NCI-H1436 treated with DMSO at 0.1 percent for 48 hours (cell line): ENCODE measurements at regions not wholly inside any gene's neighbourhood (a gene's known extent, or its start where the extent isn't known, plus 50 kb on each side); places are given as distances from the start of the nearest gene placed in this dataset.

Experiments used
- DNase-seq: peaks from one replicate; lab custom pipeline; 2025; lab: John Stamatoyannopoulos, UW

DNA sequence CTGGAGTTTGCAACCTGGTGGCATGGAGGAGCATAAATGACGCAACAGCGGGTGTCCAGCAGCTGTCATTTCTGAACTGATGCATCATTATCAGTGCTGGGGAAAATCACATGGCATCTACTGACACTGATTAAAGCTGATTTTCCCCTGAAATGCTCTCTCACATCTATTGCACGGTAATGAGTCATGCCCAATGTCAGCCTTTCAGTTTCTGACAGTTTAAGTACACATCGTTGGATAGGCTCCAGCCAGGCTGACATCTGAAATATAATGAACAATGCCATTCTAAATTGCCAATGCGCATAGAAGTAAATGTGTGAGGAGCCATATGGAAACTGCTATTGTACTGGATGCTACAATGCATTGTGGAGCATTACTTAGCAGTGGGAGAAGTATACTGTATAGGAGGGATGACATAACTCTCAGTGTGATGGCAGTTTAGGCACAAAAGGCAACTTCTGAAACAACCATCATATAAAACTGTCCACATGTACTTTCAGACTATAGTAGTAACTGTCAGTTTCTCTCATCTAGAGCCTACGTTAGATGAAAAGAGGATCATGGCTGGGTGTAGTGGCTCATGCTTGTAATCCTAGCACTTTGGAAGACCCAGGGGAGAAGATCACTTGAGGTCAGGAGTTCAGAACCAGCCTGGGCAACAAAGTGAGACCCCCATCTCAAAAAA is 389.3 kb upstream of the DMAC1 start:
- no peak for DNase-seq

DNA sequence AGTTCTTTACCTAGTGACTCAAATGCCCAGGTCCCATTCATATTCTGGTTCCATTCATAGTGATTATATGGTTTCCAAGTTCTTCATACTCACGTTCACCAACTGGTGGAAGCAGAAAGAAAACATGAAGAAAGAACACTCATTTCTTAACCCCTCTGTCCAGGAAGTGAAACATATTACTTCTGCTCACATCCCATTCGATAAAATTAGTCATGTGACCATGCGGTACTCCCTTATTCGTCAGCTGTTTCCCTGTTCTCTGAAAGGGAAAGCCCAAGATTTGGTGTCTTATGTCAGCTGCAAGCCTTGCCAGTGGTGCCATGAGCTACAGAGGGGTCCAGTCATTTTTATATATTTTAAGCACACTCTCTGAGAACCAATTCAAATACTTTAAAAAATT is 387.0 kb upstream of the DMAC1 start:
- DNase-seq: no peak

DNA sequence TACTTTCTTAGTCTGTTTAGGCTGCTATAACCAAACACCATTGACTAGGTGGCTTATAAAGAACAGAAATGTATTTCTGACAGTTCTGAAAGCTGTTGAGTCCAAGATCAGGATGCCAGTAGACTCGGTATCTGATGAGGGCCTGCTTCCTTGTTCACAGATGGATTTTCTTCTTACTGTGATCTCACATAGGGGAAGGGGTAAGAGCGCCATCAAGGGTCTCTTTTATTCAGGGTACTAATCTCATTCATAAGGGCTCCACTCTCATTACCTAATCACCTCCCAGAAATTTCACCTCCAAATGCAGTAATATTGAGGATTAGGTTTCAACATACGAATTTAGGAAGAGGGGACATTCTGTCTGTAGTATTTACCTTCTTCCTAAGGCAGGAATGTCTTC is 384.0 kb upstream of the DMAC1 start:
- no peak for DNase-seq

DNA sequence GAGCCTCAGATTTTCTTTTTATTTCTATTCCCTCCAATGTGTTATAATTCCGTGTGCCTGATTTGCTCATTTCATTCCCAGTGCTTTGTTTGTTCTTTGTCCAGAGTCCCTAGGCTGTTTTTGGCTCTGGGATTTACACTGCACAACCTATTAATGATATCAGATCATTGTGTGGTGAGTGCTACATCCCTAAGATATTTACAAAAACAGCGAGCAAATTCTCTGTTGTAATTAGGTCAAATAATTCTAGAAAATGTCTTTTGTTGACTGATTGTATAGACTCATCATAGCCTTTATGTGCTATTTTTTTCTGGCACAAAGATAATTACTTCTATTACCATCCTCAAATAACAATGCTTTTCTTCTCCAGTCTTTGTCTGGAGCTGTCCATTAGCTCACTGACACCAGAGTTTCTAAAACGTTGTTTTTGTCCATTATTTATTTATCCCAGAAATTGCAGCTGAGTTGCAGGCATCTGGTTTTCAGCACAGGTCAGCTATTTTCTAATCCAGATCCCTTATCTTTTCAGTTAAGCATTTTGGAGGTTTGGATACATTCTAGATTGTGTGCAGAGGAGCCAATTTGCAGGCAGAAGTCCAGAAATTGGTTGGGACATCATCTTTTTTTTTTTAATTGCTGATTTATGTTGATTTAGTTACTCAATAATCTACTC is 379.9 kb upstream of the DMAC1 start:
- no peak for DNase-seq

DNA sequence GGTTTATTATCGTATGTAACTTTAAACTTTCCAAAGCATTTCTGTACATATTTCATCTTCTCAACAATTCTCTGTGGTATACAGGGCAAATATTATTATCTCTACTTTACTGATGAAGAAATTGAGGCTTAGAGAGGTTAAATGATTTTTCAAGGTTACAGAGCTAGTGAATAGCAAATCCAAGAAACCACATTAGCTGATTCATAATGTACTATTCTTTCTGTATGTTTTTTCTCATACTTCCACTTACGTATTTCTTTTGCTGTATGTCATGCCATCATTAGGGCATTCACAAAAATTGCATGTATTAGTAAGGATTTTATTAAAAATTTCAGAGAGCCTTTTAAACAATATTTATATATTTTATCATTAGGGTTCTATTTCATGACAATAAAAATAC is 372.4 kb upstream of the DMAC1 start:
- DNase-seq: no peak

DNA sequence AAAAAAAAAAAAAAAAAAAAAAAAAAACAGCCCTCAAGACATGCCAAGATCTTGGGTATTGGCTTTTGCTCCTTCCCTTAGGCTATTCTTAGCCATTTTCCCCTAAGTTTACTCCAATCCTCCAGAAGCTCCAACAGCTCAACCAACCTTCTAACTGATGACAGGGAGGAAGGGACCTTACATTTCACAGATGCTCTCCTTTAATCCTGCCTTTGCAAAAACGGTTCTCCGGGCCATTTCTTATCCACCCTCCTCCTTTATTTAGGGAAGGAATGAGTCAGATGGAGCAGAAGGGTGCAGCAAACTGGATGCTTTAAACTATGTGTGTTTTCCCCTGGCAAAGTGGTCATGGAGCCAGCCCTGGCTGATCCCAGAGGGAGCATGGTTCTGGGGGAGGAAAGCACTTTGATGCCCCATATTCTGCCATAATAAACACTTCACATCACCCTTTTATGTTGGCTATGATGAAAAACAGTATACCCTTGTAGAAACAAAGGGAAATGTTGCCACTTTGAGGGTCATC is 369.4 kb upstream of the DMAC1 start:
- no peak for DNase-seq

DNA sequence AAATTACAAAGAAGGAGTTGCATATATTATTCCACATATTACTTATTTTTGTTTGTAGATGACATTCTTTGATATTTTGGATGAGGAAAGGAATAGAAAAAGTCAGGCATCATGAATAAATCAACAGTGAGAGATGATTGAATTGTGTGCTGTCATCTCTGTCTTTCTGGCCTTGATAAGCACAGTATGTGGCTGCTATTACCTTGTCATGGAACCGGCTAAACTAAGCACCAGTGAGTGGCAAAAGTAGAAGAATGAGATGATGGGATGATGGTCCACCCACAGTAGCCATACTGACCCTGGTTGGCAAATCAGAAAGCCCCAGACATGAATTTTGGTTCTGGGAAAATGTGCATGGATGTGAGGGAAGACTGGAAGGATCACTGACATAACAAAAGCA is 361.2 kb upstream of the DMAC1 start:
- no peak for DNase-seq

DNA sequence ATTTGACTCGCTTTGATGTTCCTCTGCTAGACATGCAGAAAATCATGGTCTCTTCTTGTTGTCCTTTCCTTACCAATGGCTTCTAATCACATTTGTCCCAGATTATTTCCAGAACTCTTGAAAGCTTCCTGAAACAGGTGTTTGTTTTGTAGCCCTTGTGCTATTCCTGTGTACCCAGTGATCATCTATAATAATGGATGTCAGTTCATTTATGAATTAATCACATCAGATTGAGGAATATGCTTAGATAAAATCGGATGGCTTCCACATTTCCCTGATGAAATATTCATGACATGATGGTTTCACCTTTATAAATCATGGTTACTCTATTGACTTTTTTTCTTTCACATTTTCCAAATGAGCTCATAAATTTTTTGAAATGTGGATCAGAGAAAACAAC is 359.0 kb upstream of the DMAC1 start:
- DNase-seq: no peak

DNA sequence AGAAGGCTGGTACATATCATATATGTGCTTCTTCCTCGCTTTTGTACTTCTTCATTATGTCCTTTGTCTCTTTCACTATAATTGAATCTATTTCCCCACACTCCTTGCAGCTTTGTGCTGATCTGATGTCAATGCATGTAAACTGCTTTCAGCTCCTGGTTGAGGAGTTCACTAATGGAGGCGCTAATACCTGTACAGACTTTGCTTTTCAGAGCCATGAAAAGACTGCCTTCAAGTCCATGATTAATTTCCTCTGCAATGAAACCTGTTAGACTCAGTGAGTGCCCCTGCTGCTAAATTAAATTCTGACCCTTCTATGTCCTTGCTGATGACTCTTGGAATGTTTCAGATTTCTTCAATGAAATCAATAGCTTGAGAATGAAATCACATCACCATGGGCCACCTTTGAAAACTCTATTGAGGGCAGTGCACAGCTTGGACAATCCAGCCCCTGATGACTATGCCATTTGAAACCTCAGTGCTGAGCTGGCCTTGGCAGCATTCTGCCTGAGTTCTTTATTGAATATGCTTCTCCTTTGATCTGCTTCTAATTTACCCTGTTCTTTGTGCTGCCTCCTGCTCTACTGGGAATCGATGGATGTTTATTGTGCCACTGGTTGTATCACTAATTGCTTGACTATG is 358.2 kb upstream of the DMAC1 start:
- no peak for DNase-seq

DNA sequence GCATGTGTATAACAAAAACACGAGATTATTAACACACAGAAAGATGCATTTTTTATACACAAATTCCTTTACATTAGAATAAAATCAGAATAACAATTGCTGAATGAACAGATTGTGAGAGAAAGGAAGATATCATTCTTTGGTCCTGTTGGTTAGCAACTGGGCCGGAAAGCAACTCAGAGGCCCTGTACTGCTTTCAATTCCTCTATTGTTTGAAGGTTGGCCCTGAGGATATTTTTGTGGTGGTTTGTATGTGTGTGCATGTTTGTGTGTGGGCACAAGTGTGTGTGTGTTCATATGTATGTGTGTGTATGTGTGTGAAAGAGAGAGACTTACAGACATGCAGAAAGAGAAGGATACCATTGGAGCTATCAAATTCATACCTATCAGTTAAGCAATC is 356.8 kb upstream of the DMAC1 start:
- no peak for DNase-seq

DNA sequence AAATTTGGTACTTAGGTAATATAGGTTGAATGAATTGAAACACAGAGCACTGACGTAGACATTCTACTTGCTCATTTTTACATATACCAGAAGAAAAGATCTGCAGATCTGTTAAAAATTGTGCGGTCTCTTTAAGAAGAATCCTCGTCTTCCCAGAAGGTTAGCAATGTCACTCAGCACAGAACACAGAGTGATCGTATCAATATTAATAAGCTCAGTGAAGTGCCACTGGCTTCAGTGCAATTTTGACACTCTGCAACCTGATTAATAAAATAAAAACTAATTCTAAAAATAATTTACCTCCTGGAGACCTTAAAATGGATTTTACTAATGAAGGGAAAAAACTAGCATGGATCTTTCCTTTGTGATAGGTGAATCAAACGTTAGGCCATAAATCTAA is 356.1 kb upstream of the DMAC1 start:
- DNase-seq: no peak

DNA sequence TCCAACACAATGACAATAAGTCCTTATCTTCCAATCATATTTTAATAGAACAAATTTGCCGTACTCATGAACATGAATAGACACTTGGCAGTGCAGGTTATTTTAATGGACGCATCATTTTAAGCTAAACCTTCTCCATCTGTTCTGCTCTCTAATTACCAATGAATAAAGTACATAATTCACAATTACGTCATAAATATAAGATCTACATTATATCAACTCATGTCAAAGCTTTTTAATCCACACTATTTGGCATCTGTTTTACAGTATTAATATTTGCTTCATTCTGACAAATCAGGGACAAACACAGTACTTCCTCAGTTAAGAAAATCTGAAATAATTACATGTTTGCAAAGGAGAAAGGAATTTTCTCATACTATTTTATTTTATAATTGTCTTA is 344.1 kb upstream of the DMAC1 start:
- no peak for DNase-seq

DNA sequence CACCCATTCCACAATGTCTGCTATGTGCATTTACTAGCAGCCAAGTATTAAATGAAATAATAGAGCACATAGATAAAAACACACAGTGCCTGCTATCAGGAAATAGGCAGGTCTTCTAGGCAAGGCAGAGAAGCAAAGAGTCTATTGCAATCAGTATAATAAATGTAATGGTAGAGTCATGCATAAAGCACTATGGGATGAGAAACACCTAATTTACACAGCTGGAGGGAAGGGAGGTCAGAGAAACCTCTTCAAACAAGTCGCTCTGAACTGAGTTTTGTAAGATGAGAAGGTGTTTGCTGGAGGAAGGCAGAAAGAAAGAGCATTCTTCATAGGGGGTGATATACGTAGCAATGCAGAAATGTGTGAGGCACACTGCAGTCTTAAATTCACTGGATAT is 341.0 kb upstream of the DMAC1 start:
- no peak for DNase-seq

DNA sequence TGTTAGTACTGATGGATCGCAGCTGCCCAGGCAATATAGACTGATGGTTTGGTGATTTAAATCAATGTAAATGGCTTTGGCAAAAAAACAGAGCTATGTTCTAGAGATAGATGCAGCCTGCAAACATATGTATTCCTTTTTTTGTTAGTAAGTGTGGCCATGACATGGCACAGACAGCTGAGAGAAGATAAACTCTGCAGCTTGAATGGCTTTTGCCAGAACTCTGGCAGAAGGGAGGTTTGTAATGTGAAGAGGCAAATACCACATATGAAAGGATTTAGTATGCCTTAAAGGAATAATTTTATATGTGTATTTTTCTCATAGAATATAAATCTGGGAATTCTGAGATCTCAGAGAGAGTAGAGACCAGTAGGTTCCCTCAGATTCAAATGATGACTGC is 340.2 kb upstream of the DMAC1 start:
- no peak for DNase-seq

DNA sequence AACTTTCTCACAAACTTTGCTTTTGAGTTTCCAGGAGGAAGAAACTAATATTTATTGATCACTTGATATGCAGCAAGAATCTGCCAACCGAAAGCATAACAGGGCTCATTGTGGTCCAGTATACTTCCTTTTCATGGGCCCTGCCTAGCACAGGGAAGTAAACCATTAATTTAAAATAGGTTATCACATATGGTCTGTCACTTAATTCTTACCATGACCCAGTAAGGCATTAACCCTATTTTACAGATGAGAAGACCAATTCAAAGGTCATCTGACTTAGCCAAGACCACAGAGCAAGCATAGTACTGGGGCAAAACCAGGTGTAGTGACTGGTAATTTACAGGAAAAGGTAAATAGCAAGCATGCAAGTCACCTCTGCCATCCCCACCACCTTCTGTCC is 336.9 kb upstream of the DMAC1 start:
- DNase-seq: no peak

DNA sequence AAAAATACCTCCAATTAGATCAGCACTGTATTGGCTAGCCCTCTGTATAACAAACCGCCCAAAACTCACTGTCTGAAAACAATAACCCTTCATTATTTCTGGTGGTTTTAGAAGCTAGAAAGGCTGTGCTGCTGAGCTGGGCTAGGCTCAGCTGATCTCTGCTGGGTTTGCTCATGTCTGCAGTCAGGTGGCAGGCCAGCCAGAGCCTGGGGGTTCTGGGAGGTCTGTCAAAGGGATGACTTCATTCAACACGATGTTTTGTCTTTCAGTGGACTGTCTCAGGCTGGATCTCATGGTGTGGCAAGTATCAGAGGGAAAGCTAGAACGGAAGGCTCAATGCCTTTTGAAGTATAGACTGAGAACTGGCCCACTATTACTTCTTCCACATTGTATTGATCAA is 335.1 kb upstream of the DMAC1 start:
- no peak for DNase-seq

DNA sequence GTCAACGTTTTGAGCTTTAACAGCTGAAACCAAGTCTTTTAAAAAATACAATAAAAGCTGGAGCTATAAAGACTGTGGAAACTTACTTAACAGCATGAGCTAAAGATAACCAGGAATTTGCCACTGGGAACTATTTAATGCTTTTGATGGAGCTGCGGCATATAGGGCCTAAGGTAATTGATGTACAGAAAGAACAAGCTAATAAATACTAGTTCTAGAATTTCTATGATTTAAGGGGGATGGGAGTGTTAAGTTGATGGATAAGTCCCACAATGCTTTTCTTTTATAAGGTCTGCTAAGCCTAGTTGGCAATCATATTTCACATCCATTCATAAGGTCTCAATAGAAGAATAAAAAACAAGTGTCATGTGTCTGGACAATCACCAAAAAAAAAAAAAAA is 334.0 kb upstream of the DMAC1 start:
- no peak for DNase-seq

DNA sequence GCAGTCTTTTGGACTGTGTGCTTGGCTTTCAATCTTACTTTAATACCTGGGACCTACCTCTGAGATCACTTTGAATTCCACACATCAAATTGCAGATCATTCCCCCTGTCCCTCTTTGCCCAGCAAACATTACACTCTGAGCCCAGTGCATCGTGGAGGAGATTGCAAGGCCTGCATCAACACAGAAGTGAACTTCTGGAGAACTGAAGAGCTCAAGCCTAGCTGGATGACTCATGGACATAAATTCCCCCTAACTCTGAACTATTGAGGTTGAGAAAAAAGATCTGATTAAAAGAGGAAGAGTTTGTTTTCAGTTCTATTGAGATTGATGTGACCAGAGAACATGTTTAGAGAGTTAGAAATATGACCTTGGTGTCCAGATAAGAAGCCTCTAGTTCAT is 316.0 kb upstream of the DMAC1 start:
- no peak for DNase-seq

DNA sequence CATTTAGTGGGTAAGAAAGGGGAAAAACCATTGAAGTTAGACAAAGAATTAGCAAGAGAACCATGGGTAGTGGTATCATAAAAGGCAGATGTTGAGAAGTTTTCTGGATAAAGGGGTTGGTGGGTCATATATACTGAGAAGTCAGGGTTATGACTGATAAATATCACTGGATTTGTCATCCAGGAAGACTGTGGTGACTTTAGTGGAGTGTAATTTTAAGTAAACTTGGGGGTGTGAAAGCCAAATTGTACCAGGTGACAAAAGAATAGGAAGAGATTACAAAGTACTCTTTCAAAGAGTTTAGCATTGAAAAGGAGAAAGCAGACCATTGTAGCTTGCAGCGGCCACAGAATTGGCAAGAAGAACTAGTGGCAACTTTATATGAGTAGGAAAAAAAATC is 315.2 kb upstream of the DMAC1 start:
- DNase-seq: no peak

DNA sequence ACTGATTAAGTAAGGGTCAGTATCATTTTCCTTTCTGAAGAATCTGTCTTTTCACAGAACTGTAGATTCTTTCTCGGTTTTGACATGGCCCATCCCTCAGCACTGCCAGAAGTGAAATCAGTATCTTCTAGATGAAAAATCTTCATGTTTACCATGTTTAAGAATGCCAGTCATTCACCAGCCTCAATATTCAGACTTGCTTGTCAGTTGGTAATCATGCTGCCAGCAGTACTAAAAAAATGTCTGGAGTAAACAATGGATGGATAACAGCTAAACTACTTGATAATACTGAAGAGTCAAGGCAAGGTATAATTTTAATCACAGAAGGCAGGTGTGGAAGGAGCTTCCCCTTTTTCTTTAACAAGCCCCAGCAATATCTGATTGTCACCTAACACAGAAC is 306.8 kb upstream of the DMAC1 start:
- no peak for DNase-seq

DNA sequence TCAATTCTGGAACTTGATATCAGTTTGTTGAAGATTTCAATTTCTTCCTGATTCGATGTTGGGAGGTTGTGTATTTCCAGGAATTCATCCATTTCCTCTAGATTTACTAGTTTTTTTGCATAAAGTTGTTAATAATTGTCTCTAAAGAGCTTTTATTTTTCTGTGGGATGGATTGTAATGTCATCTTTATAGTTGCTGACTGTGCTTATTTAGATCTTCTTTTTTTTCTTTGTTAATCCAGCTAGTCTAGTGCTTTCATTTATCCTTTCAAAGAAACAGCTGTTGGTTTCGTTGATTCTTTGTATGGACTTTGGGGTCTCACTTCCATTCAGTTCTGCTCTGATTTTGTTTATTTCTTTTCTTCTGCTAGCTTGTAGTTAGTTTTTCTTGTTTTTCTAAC is 302.0 kb upstream of the DMAC1 start:
- DNase-seq: no peak

DNA sequence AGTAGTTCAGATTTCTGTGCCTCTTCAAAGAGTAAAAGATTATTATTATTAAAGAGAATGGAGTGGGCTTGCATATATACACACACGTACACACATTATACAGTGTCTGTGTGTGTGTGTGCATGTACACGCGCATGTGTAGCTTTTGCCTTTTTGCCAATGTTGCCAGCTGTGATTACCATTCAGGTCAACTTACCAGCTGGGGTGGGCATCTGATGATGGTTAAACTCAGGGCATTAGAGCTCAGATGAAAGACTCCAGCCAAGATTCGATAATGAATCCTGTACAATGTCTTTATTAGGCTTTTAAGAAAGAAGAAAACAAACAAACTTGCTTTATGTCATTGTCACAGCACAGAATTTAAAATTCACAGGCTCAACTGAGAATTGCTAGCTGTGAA is 296.5 kb upstream of the DMAC1 start:
- DNase-seq: no peak

DNA sequence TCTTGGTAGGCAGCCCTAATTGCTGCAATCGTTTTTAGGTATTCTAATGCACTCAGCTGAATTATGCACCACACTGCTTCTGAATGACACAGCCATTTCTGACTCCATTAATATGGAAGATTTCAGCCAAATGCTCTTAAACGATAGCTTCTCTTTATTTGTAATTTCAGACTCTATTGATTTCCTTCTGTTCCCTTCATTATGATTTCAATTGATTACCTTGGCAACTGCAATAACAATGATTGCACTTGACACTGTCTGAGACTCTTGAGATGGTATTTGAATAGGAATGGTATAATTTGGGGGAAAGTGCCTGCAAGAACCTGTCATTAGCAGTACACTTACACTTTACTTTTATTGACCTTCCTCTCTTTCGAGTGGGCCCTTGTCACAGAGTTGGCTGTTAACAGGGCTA is 296.1 kb upstream of the DMAC1 start:
- DNase-seq: peak; percentile 99

DNA sequence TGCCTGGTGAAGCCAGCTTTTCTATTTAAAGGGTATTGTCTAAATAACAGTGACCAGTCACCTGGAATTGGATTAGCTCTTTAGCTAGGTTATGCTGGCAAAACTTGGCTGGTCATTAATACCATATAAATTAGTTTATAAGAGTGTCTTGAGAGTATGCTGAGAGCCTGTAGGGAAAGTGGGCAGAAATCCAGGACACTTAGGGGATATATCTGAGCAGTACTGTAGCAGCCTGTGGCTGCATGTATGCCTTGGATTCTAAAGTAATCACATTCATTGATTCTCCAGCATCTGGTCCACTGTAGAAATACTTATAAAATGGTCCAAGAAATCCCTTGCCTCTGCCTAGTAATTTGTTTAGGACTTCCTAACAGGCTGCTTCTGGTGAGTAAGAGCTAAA is 288.9 kb upstream of the DMAC1 start:
- DNase-seq: no peak
